Panc1 (cell line): ENCODE measurements at regions not wholly inside any gene's neighbourhood (a gene's known extent, or its start where the extent isn't known, plus 50 kb on each side); places are given as distances from the start of the nearest gene placed in this dataset.

Experiments used
- ATAC-seq: fragments of 200-7000 bp; cut with Tn5 transposase; 2 replicates; pipeline ENCODE4 v1.9.1; 2020; ENCODE audit warnings: mild to moderate bottlenecking, moderate library complexity
- BruUV-seq: library from RNA; stranded (reverse); fragments of 400-500 nt; replicated peaks from 2 replicates; lab custom pipeline; 2021; lab: Mats Ljungman, UMichigan
- CTCF ChIA-PET: fragments of 300-600 bp; sonication (Branson Sonifier 250); formaldehyde crosslinking; loops from one replicate; lab custom pipeline; 2022; ENCODE audit warnings: antibody characterized with exemption; lab: Charles Lee
- POLR2A ChIA-PET: fragments of 300-600 bp; sonication (Branson Sonifier 250); formaldehyde crosslinking; loops from one replicate; lab custom pipeline; 2022; ENCODE audit warnings: antibody characterized with exemption; lab: Charles Lee
- DNase-seq: peaks from one replicate; pipeline ENCODE4 v3.0.0-alpha.2; 2010; ENCODE audit warnings: low read depth, low spot score
- H3K27ac ChIP-seq: 2 replicates; pipeline ENCODE4 v1.5.1; 2011; ENCODE audit warnings: mild to moderate bottlenecking, low read length, inconsistent platforms
- H3K27me3 ChIP-seq: fragments of 200-500 bp; sonication (Bioruptor generic); 2 replicates; pipeline ENCODE4 v1.6.0; 2014; ENCODE audit warnings: low read length, inconsistent platforms; ENCODE audit not compliant: control insufficient read depth, insufficient read depth
- H3K36me3 ChIP-seq: fragments of 200-500 bp; sonication (Bioruptor generic); 2 replicates; pipeline ENCODE4 v1.5.1; 2014; ENCODE audit warnings: inconsistent platforms, mild to moderate bottlenecking, low read length, moderate library complexity; ENCODE audit not compliant: control insufficient read depth, insufficient read depth
- H3K4me1 ChIP-seq: 2 replicates; pipeline ENCODE4 v1.5.1; 2011; ENCODE audit warnings: inconsistent platforms, mild to moderate bottlenecking, low read length, moderate library complexity; ENCODE audit not compliant: control insufficient read depth, insufficient read depth
- H3K4me3 ChIP-seq, 2 experiments: 2 replicates each; pipeline ENCODE4 v1.5.1; 2011 to 2012; ENCODE audit warnings: low read depth in 2 of 2, low read length in 2 of 2, mild to moderate bottlenecking in 2 of 2, inconsistent platforms in 1 of 2, moderate library complexity in 1 of 2
- H3K9me3 ChIP-seq: fragments of 200-500 bp; sonication (Bioruptor generic); 2 replicates; pipeline ENCODE4 v1.5.1; 2014; ENCODE audit warnings: low read depth, mild to moderate bottlenecking, inconsistent platforms, low read length, moderate library complexity; ENCODE audit not compliant: control insufficient read depth, insufficient read depth
- POLR2AphosphoS5 ChIP-seq: IDR thresholded peaks from 2 replicates; pipeline ENCODE4 v1.6.1; 2012; ENCODE audit warnings: mild to moderate bottlenecking, low read depth, low read length, moderate library complexity
- REST ChIP-seq, 2 experiments: IDR thresholded peaks; 2 replicates each; pipeline ENCODE4 v1.6.1; 2011 to 2012; ENCODE audit warnings: low read depth in 2 of 2, control low read depth in 1 of 2, low read length in 1 of 2, mild to moderate bottlenecking in 1 of 2, moderate library complexity in 1 of 2; ENCODE audit not compliant: insufficient read depth in 1 of 2
- SIN3A ChIP-seq: IDR thresholded peaks from 2 replicates; pipeline ENCODE4 v1.6.1; 2012; ENCODE audit warnings: low read depth, mild to moderate bottlenecking, low read length, moderate library complexity, borderline replicate concordance; ENCODE audit not compliant: insufficient read depth
- TCF7L2 ChIP-seq: IDR thresholded peaks from 2 replicates; pipeline ENCODE4 v1.6.1; 2011; ENCODE audit warnings: mild to moderate bottlenecking, low read depth, low read length, inconsistent platforms
- in situ Hi-C: cut with HindIII; loops from 2 replicates; pipeline ENCODE4 v1.10.0; 2016; ENCODE audit warnings: low sequenced_read_pairs, low pct_unique_long_range_greater_than_20kb
- intact Hi-C: fragments of 100-400 bp; cut with micrococcal nuclease; formaldehyde crosslinking; loops from one replicate; pipeline ENCODE4 v1.10.0; 2022; ENCODE audit not compliant: unreplicated experiment
- TF ChIP-seq, protein P1 (sequence below): fragments of 450-650 bp; IDR thresholded peaks from 2 replicates; pipeline ENCODE4 v1.5.1; 2017; ENCODE audit warnings: mild to moderate bottlenecking

GRCh38 chr2:221330436-221330835 lies 241.7 kb downstream of the EPHA4 start:
- Histone ChIP-seq H3K27ac (no peak overlapping the region), H3K4me3 (no peak overlapping the region), H3K4me1 (no peaks in the 10 kb centered on the region), H3K36me3 (no peaks in the 10 kb centered on the region), H3K27me3 (no peaks in the 10 kb centered on the region), H3K9me3 (no peaks in the 10 kb centered on the region)
- intact Hi-C loops, result no loop called here
- POLR2A ChIA-PET, result no interaction called here
- TF ChIP-seq POLR2AphosphoS5, result no peak
- TF ChIP-seq REST (IDR thresholded peaks at IDR 0.05; ENCODE audit: insufficient read depth in 1 of 2, low read depth in 2 of 2, low read length in 1 of 2), result no peak
- no peak for TF ChIP-seq SIN3A
- TF ChIP-seq TCF7L2, result no peak
- TF ChIP-seq, protein P1, sequence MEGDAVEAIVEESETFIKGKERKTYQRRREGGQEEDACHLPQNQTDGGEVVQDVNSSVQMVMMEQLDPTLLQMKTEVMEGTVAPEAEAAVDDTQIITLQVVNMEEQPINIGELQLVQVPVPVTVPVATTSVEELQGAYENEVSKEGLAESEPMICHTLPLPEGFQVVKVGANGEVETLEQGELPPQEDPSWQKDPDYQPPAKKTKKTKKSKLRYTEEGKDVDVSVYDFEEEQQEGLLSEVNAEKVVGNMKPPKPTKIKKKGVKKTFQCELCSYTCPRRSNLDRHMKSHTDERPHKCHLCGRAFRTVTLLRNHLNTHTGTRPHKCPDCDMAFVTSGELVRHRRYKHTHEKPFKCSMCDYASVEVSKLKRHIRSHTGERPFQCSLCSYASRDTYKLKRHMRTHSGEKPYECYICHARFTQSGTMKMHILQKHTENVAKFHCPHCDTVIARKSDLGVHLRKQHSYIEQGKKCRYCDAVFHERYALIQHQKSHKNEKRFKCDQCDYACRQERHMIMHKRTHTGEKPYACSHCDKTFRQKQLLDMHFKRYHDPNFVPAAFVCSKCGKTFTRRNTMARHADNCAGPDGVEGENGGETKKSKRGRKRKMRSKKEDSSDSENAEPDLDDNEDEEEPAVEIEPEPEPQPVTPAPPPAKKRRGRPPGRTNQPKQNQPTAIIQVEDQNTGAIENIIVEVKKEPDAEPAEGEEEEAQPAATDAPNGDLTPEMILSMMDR, result no peak
- no peak for ATAC-seq
- in situ Hi-C loops, result no loop called here
- BruUV-seq, result no TSS peak
- CTCF ChIA-PET, result no interaction called here
- DNase-seq, result no peak

DNA sequence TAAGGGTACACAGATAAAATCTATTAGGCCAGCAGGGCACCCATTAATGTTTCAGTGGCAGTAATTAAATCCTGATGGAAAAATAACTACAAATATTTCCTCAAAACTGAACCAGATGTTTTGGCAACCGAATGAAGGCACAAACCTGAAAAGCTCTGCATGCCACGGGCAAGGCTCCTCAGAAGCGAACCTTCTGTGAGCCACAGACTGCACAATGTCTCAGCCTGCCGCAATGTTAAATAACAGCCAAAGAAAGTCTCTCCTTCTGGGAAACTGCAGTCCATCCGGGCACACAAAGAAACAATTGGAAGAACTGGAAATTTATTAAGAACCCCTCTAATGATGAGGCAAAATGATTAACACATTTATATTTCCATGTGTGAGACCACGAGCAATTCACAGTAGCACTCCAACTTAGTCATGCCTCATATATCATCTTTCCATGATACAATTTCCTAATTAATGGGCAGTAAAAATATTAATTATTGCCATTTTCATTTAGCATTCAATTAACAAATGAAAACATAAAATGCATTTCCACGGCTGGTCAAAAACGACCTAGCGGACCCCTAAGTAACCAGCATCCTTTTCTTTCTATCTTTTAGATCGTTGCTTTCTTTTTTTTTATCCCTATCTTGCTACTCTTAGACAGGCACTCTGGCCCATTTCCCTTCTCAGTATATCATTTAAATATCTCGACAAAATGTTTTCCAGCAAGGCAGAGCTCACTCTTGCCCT lies 237.5 kb downstream of the EPHA4 start:
- POLR2A ChIA-PET, result no interaction called here
- no peak for ATAC-seq
- no peaks in the 10 kb centered on the region for H3K27me3 ChIP-seq
- BruUV-seq, result no TSS peak
- H3K4me1 ChIP-seq, result no peaks in the 10 kb centered on the region
- in situ Hi-C loops (no loop called here), intact Hi-C loops (no loop called here)
- CTCF ChIA-PET, result no interaction called here
- H3K9me3 ChIP-seq, result no peaks in the 10 kb centered on the region
- no peaks in the 10 kb centered on the region for H3K36me3 ChIP-seq
- no peak for DNase-seq
- TF ChIP-seq TCF7L2 (no peak), REST (IDR thresholded peaks at IDR 0.05; ENCODE audit: insufficient read depth in 1 of 2, low read depth in 2 of 2, low read length in 1 of 2) (no peak), SIN3A (no peak), POLR2AphosphoS5 (no peak)
- TF ChIP-seq, protein P1, result no peak
- no peak overlapping the region for H3K27ac ChIP-seq
- H3K4me3 ChIP-seq, result no peak overlapping the region
